ENCODE measurements at regions not wholly inside any gene's neighbourhood (a gene's known extent, or its start where the extent isn't known, plus 50 kb on each side); places are given as distances from the start of the nearest gene placed in this dataset.
"Not testable (repeated sequence)": the region's sequence is repeated elsewhere in the genome, so short reads cannot be mapped to it uniquely, and the experiment has no call there.

DNA sequence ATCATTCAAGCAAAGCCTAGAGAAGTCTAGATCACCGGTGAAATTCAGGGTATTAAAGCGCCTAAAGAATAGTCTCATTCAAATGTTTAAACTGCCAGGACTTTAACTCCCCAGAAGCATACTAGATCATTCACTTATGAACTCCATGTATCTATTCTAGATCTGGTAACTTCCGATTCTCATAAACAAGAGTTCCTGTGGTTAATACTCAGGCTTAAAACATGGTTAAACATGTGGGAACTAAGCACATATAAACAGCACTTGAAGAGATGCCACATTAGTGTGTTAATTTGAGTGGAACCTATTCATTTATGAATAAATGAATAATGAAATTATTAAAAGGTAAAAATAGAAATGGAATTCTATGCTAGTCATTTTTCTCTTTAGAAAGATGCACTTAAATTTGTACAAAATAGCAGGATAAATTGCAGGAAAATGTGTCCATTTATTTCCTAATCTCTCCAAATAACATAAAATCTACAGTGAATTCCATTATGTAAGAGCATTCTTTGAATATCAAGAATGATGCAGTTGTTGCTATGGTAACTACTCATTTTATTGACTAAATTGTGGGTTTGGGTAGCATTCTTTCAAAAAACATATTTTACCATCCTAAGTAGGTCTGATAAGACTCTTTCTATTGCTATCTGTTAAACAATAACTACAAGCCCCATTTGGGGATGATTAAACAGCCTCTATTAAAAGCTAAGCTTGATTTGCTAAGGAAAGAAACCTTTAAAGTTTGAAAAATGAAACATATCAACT is 147.6 kb upstream of the TMEM168 start:
- DNase-seq (ENCODE audit: low spot score), result no peak

DNA sequence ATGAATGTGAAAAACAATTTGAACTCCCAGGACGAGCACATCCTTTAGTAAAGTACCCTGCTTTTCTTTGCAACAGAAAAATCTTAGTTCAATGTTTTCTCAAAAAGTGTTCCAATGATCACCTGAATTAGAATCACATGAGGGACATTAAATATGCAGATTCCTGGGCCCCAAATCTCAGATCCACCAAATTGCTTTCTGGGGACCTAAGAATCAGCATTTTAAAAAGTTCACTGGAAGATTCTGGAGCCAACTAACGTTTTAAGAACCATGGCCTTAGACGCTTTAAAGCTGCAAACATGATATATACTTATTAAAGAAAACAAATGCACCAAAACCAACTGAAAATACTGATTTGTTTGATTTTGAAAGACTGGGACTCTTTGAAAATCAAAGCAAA is 143.4 kb upstream of the TMEM168 start:
- DNase-seq (ENCODE audit: low spot score), result no peak

DNA sequence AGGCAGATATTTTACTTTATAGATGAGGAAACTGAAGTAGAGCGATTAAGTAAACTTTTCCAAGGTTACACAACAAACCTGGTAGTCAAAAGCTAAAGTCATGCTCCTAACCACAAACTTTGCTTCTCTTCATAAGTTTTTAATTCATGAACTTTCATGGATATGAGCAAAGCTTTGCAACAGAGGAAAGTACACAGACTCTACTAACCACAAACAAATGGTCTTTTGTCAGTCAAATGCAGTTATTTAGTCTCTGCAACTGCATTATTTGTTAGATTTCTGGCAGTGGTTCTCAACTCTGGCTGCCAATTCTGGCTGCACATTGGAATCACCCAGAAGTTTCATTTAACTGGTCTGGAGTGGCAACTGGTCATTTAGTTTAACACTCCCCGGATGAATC is 140.6 kb upstream of the TMEM168 start:
- peak; percentile 65 for DNase-seq (ENCODE audit: low spot score)

DNA sequence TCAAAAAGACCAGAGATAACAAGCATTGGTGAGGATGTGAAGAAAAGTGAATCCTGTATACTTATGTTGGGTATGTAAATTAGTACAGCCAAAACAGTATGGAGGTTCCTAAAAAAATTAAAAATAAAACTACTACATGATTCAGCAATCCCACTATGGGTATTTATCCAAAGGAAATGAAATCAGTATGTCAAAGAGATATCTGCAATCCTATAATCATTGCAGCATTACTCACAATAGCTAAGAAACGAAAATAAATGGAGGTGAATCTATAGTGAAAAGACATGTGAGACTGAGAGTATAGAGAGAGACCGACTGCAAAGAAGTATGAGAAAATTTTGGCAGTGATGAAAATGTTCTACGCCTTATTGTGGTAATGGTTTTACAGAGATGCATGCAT is 139.2 kb upstream of the TMEM168 start:
- DNase-seq (ENCODE audit: low spot score), result no peak

DNA sequence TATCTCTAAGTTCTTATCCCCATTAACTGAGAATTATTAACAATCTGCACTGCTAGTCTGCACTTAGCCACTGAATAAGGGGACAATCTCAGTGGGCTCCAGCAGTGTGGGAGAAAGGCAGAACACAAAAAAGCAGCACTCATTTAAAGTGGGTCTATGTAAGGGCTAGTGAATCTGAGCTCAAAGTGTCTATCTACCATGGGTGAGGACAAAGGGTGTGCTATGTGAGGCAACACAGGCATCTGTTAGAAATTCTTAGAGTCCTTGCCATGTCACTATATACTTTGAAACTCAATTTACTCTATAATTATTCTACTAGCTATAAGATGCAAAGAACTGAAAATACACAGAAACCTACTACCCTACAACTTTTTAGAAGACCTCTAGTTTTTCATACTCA is 135.8 kb upstream of the TMEM168 start:
- no peak for DNase-seq (ENCODE audit: low spot score)

DNA sequence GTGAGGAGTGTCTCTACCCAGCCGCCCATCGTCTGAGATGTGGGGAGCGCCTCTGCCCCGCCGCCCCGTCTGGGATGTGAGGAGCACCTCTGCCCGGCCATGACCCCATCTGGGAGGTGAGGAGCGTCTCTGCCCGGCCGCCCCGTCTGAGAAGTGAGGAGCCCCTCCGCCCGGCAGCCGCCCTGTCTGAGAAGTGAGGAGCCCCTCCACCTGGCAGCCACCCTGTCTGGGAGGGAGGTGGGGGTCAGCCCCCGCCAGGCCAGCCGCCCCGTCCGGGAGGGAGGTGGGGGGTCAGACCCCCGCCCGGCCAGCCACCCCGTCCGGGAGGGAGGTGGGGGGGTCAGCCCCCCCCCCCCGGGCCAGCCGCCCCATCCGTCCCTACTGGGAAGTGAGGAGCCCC is 132.4 kb upstream of the TMEM168 start:
- DNase-seq (ENCODE audit: low spot score), result not testable (repeated sequence)

DNA sequence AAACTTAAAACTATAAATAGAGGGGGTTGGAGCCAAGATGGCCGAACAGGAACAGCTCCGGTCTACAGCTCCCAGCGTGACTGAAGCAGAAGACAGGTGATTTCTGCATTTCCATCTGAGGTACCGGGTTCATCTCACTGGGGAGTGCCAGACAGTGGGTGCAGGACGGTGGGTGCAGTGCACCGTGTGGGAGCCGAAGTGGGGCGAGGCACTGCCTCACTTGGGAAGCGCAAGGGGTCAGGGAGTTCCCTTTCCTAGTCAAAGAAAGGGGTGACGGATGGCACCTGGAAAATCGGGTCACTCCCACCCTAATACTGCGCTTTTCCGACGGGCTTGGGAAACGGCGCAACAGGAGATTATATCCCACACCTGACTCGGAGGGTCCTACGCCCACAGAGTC is 126.2 kb upstream of the TMEM168 start:
- not testable (repeated sequence) for DNase-seq (ENCODE audit: low spot score)

DNA sequence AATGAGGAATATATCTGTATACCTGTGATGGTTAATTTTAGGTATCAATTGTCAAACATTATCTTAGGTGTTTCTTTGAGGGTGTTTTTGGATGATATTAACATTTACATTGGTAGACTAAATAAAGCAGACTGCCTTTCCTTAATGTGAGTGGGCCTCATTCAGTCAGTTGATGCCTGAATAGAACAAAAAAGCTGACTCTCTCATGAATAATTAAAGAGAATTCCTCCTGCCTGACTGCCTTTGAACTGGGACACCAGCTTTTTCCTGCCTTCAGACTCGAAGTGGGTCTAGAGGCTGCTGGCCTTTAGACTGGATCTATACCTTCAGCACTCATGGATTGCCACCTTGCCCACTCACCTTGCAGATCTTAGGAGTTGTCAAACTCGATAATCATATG is 117.9 kb upstream of the TMEM168 start:
- DNase-seq (ENCODE audit: low spot score), result no peak

DNA sequence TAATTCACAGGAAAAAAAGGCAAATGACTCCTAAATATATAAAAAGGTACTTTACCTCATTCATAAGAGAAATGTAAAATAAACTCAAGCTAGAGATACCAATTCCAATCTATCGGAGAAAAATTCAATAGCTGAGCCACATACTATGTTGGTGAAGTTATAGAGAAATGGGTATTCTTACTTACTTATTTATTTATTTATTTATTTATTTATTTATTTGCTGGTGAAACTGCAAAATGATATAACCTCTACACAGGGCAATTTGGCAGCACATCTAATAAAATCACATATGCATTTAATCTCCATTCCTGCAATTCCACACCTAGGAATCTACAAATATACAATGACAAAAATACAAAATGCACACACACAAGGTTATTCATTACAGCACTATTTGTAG is 117.5 kb upstream of the TMEM168 start:
- no peak for DNase-seq (ENCODE audit: low spot score)

DNA sequence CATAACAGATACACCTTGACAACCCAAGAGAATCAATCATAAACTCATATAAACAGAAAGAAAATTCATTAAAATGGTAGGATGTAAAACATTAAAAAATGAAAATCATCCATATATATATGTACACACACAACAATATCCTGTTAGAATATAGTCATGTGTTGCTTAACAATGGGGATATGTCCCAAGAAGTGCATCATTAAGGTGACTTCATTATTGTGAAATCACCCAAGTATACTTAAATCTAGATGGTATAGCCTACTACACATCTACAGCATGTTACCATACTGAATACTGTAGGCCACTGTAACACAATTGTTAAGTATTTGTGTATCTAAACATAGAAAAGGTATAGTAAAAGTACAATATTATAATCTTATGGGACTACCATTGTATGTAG is 115.8 kb upstream of the TMEM168 start:
- DNase-seq (ENCODE audit: low spot score), result no peak

DNA sequence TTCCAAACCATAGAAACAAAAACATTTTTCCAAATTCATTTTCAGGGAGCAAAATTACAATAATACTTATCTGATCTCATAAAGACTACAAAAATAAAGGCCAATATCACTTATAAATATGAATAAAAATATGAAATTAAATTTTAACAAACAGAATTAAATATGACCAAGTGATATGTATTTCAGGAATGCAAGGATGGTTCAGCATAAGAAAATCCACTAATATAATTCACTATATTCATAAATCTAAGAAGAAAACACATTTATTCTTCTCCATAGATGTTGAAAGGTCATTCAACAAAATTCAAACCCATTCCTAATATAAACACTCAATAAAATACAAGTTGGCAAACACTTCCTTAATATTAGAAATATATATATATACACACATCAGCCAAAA is 115.2 kb upstream of the TMEM168 start:
- DNase-seq (ENCODE audit: low spot score), result no peak

DNA sequence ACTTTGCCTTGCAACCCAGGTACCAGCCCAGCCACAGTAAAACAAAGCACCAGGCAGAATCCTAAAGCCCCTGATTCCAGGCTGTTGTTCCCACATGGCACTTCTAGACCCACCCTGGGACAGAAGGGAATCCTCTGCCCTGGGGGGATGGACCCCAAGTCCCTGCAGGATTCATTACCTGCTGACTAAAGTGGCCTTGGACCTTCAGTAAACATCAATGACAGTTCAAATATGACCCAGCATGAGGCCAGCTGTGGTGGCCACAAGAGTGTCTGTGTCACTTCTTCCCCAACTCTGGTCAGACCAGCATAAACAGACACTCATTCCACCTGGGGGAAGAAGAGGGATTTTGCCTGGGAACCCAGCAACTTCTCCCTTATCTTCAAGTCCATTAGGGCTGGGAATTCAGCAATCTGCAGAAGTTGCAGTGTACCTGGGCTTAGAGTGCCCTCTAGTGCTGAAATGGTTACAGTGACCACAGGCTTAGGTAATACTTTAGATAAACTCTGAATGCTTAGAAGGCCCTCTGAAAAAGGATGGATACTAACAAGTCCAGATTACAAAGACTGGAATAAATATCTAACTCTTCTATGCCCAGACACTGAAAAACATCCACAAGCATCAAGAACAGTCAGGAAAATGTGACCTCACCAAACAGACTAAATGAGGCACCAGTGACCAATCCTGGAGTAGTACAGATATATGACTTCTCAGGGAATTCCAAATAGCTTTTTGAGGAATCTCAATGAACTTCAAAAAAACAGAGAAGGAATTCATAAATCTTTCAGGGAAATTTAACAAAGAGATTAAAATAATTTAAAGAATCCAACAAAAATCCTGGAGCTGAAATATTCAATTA is 108.5 kb upstream of the TMEM168 start:
- DNase-seq (ENCODE audit: low spot score), result peak; percentile 13

DNA sequence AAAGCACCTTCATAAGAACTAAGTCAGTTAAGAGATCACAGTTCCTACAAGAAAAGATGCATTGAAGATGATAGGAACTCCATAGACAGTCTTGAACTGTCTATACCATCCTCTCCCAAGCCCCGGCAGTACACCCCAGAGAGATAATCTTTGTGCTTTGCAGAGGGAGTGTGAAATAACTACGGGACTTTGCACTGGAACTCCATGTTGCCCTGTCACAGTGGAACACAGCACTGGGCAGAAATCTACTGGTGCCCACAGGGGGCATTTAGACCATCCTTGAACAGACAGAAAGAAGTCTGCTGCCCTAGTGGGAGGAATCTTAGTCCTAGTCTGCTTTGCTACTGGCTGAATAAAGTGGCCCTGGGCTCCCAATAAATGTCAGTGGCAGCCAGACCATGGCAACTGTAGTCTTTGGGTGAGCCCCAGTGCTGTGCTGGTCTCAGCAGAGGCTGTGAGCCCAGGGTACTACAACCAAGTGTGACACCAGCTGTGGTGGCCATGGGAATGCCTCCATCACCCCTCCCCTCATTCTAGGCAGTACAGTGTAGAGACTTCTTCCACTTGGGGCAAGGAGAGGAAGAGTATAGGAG is 107.7 kb upstream of the TMEM168 start:
- no peak for DNase-seq (ENCODE audit: low spot score)

DNA sequence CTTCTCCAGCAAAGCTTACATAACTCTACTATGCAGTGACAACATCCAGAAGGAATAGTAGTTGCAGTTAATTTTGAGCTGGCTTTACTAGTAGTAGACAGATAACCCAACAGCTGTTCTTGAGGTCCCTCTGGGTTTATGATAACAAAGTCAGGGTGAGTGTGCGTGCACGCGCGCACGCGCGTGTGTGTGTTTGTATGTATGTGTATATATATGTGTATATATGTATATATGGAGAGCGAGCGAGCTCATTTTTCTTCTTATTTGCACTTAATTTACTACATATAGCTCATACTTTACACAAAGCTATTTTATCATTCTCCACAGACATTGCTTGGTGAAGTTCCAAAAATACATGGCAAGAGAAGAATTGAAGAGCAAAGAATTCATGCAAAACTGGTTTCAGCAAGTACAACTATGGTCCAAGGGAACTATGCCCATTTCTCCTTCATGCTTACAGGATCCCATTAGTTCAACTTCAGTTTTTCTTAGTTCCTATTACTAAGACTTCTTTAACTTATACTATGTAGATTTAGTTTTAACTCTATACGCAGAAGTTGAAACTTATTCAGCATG is 105.9 kb upstream of the TMEM168 start:
- DNase-seq (ENCODE audit: low spot score), result no peak

DNA sequence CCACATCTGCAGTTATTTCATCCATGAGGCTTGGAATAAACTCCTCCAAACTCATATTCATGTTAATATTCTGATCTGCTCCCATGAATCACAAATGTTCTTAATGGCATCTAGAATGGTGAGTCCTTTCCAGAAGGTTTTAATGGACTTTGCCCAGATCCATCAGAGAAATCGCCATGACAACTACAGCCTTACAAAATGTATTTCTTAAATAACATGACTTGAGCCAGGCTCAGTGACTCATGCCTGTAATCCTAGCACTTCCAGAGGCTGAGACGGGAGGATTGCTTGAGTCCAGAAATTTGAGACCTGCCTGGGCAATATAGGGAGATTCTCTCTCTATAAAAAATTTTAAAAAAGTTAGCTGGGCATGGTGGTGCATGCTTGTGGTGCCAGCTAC is 102.1 kb upstream of the TMEM168 start:
- no peak for DNase-seq (ENCODE audit: low spot score)

DNA sequence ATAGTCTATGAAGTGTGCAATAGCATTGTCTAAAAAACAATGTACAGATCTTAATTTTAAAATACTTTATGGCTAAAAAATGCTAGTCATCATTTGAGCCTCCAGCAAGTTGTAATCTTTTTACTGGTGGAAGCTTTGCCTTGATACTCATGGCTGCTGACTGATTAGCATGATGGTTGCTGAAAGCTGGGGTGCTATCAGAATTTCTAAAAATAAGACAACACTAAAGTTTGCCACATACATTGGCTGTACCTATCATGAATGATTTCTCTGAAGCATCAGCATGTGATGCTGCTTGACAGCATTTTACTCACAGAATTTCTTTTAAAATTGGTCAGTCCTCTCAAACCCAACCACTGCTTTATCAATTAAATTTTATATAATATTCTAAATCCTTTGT is 101.5 kb upstream of the TMEM168 start:
- DNase-seq (ENCODE audit: low spot score), result no peak

DNA sequence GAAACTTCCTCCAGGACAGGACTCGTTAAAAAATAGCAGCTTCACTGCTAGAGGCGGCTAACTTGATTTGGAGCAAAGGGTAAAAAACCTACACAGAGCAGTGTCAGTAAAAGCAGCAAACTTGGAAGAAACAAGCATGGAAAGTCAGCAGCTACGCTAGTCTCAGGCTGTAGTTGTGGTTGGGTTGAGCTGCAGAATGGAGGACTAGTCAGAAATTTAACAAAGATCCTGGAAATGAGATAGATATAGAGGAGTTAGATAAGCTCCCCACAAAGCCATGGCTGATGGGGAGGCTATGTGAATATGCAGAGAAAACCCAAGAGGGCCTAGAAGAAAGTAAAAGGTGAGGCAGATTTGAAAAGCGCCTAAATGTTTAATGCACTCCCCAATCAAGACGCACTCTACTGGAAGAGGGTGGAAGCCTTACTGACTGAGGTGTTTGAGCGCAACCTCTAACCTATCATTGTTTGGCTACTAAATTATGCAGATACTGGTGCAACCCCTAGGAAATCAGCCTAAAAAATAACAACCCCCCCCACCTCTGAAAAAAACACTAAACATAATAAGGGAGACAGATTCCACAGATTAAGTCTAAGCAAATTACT is 99.7 kb upstream of the TMEM168 start:
- DNase-seq (ENCODE audit: low spot score), result no peak

DNA sequence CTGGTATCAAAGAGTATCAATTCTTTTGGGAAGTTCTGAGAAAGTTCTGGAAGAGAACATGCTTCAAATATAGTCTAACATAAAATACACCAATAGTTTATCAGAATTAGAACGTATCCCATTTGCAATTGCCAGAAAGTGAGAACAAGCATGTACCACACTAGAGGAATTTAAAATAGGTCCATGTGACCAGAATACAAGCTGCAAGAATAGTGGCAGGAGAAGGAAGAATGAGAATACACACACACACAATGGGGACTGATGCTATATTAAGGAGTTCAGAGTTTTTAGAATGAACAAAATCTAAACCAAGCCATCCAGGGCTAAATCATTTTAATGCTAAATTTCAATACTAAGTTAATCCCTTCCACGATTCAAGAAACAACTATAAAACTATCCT is 99.1 kb upstream of the TMEM168 start:
- no peak for DNase-seq (ENCODE audit: low spot score)

DNA sequence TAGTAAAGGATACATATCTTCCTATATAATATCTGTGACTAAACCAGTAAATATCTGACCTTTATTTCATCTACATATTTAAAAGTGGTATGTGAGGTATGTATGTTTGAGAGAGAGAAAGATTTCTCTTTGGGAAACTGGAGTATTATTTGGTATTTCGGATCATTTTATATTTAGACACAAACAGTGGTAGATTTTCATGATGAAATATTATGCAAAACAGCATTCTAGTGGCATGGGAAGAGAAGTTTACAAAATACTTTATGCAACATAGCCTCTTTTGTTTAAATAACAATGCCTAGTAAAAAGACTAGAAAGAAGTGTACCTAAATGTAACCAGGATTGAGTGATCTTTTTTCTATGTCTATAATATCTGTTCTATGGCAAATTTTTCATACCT is 98.6 kb upstream of the TMEM168 start:
- no peak for DNase-seq (ENCODE audit: low spot score)

DNA sequence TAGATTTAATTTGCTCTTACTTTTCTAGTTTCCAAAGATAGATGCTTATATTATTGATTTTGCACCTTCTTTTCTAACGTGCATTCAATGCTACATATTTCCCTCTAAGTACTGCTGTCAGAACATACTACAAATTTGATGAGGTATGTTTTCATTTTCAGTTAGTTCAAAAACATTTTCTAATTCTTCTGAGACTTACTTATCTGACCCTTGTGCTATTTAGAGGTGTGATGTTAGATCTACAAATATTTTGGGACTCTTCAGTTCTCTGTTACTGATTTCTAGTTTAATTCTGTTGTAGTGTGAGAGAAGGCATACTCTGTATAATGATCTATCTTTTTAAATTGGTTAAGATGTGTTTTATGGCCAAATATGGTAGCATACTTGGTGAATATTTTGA is 97.8 kb upstream of the TMEM168 start:
- DNase-seq (ENCODE audit: low spot score), result no peak

DNA sequence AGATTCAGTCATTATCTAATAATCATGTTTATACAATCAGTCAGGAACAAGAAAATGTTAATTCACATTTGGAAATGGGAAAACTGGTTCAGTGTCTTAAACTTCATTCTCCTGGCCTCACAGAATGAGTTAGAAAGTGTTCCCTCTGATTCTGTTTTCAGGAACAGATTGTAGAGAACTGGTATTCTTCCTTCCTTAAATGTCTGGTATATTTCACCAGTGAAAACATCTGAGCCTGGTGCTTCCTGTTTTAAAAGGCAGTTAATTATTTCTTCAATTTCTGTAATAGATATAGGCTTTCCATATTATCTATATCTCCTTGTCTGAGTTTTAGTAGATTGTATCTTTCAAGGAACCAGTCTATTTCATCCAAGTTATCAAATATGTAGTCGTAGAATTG is 97.1 kb upstream of the TMEM168 start:
- no peak for DNase-seq (ENCODE audit: low spot score)

DNA sequence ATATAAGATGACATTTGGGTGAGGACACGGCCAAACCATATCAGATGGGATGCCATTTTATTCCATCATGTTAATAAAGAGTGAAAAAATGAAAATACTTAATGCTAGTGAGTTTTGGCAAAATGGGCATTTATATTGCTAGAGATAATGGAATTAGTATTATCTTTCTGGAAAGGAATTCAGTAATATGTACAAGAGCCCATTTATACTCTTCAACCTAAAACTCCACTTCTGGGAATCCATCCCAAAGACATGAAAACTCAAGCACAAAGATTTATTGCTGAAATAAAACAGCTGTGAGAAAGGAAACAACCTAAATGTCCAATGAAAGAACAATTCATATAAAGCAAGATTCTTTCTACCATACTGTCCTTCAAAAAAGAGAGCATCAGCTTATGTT is 96.0 kb upstream of the TMEM168 start:
- DNase-seq (ENCODE audit: low spot score), result no peak
